Activated CD4-positive, alpha-beta memory T cell treated with anti-CD3 and anti-CD28 coated beads for 36 hours (primary cell): ENCODE measurements at regions not wholly inside any gene's neighbourhood (a gene's known extent, or its start where the extent isn't known, plus 50 kb on each side); places are given as distances from the start of the nearest gene placed in this dataset.
A peak's percentile ranks its signal among the peaks of the same experiment; 100 is the strongest.

Experiments
- CTCF ChIA-PET: fragments of 350-600 bp; sonication (Branson Sonifier 250); formaldehyde crosslinking; loops from one replicate; lab custom pipeline; 2021; ENCODE audit warnings: antibody characterized with exemption, inconsistent platforms; lab: Charles Lee
- POLR2A ChIA-PET: fragments of 350-600 bp; sonication (Branson Sonifier 250); formaldehyde crosslinking; loops from one replicate; lab custom pipeline; 2021; ENCODE audit warnings: antibody characterized with exemption; lab: Charles Lee
- DNase-seq: peaks from one replicate; pipeline ENCODE4 v3.0.0-alpha.2; 2020
- H3K27ac Mint-ChIP-seq: one replicate; pipeline ENCODE4 v1.8.0; 2021; ENCODE audit warnings: mixed read lengths
- H3K27me3 Mint-ChIP-seq: one replicate; pipeline ENCODE4 v1.8.0; 2021; ENCODE audit warnings: mixed read lengths
- H3K36me3 Mint-ChIP-seq: one replicate; pipeline ENCODE4 v1.8.0; 2021; ENCODE audit warnings: mixed read lengths
- H3K4me1 Mint-ChIP-seq: one replicate; pipeline ENCODE4 v1.8.0; 2021; ENCODE audit warnings: low read depth, mixed read lengths
- H3K4me3 Mint-ChIP-seq: one replicate; pipeline ENCODE4 v1.8.0; 2021; ENCODE audit warnings: mild to moderate bottlenecking, mixed read lengths
- H3K9me3 Mint-ChIP-seq: one replicate; pipeline ENCODE4 v1.8.0; 2021; ENCODE audit warnings: mixed read lengths
- intact Hi-C: fragments of 100-400 bp; cut with micrococcal nuclease; formaldehyde crosslinking; loops from one replicate; pipeline ENCODE4 v1.15.1; 2023

GRCh38 chr2:104371087-104371781, 482.7 kb upstream of the POU3F3 start:
- H3K4me3 Mint-ChIP-seq, result no peak overlapping the region
- no peaks in the 10 kb centered on the region for H3K36me3 Mint-ChIP-seq
- POLR2A ChIA-PET, result interaction anchor here (0.9 kb wide), 1 partner anchor 21 kb away, joined by 3 read pairs; no protein-coding TSS in a partner anchor
- H3K27me3 Mint-ChIP-seq, result no peaks in the 10 kb centered on the region
- intact Hi-C loops, result no loop called here
- CTCF ChIA-PET, result no interaction called here
- no peaks in the 10 kb centered on the region for H3K9me3 Mint-ChIP-seq
- no peaks in the 10 kb centered on the region for H3K4me1 Mint-ChIP-seq
- no peak for DNase-seq
- H3K27ac Mint-ChIP-seq, result no peak overlapping the region

- no peak for DNase-seq
- ChIA-PET CTCF (no interaction called here), POLR2A (no interaction called here)
- Mint-ChIP-seq H3K4me1 (no peaks in the 10 kb centered on the region), H3K9me3 (no peaks in the 10 kb centered on the region), H3K4me3 (no peak overlapping the region), H3K27ac (no peak overlapping the region), H3K36me3 (no peaks in the 10 kb centered on the region), H3K27me3 (no peaks in the 10 kb centered on the region)
- intact Hi-C loops, result no loop called here
These were observed 478.7 kb upstream of the POU3F3 start for GRCh38 chr2:104375206-104375605.

GRCh38 chr2:104378853-104379374, 475.0 kb upstream of the POU3F3 start:
- intact Hi-C loops, result no loop called here

GRCh38 chr2:104384961-104385360, 469.0 kb upstream of the POU3F3 start:
- no peak for DNase-seq
- Mint-ChIP-seq H3K9me3 (no peaks in the 10 kb centered on the region), H3K4me1 (no peaks in the 10 kb centered on the region), H3K27ac (no peak overlapping the region), H3K4me3 (no peak overlapping the region), H3K36me3 (no peaks in the 10 kb centered on the region), H3K27me3 (no peaks in the 10 kb centered on the region)
- CTCF ChIA-PET, result no interaction called here
- intact Hi-C loops, result no loop called here
- POLR2A ChIA-PET, result no interaction called here

More at GRCh38 chr2:104378853-104379374, 475.0 kb upstream of the POU3F3 start:
- Mint-ChIP-seq H3K36me3 (no peaks in the 10 kb centered on the region), H3K9me3 (no peaks in the 10 kb centered on the region), H3K27ac (peak overlapping the region; percentile 62), H3K4me1 (no peaks in the 10 kb centered on the region), H3K27me3 (no peaks in the 10 kb centered on the region), H3K4me3 (peak overlapping the region; percentile 35)
- no peak for DNase-seq
- ChIA-PET CTCF (no interaction called here), POLR2A (no interaction called here)

- ChIA-PET POLR2A (no interaction called here), CTCF (no interaction called here)
- no peaks in the 10 kb centered on the region for H3K9me3 Mint-ChIP-seq
- no peaks in the 10 kb centered on the region for H3K4me1 Mint-ChIP-seq
- intact Hi-C loops, result no loop called here
- no peak overlapping the region for H3K27ac Mint-ChIP-seq
- H3K4me3 Mint-ChIP-seq, result no peak overlapping the region
- no peaks in the 10 kb centered on the region for H3K27me3 Mint-ChIP-seq
- no peaks in the 10 kb centered on the region for H3K36me3 Mint-ChIP-seq
- DNase-seq, result no peak
These were observed 468.2 kb upstream of the POU3F3 start for GRCh38 chr2:104385743-104386142.

- CTCF ChIA-PET, result no interaction called here
- Mint-ChIP-seq H3K36me3 (no peaks in the 10 kb centered on the region), H3K4me3 (no peak overlapping the region), H3K9me3 (no peaks in the 10 kb centered on the region), H3K27ac (no peak overlapping the region), H3K4me1 (no peaks in the 10 kb centered on the region), H3K27me3 (no peaks in the 10 kb centered on the region)
- intact Hi-C loops, result no loop called here
- DNase-seq, result no peak
- POLR2A ChIA-PET, result no interaction called here
These were observed 465.6 kb upstream of the POU3F3 start for GRCh38 chr2:104388296-104388695.

GRCh38 chr2:104402825-104403224, 451.1 kb upstream of the POU3F3 start:
- ChIA-PET CTCF (no interaction called here), POLR2A (no interaction called here)
- intact Hi-C loops, result no loop called here
- Mint-ChIP-seq H3K27me3 (no peaks in the 10 kb centered on the region), H3K27ac (no peak overlapping the region), H3K4me3 (no peak overlapping the region), H3K4me1 (no peaks in the 10 kb centered on the region), H3K9me3 (no peaks in the 10 kb centered on the region), H3K36me3 (no peaks in the 10 kb centered on the region)
- no peak for DNase-seq

- DNase-seq, result no peak
- ChIA-PET POLR2A (no interaction called here), CTCF (no interaction called here)
- Mint-ChIP-seq H3K27ac (no peak overlapping the region), H3K4me3 (no peak overlapping the region), H3K4me1 (no peaks in the 10 kb centered on the region), H3K9me3 (no peaks in the 10 kb centered on the region), H3K36me3 (no peaks in the 10 kb centered on the region), H3K27me3 (no peaks in the 10 kb centered on the region)
- intact Hi-C loops, result no loop called here
These were observed 449.4 kb upstream of the POU3F3 start for GRCh38 chr2:104404526-104404925.

- CTCF ChIA-PET, result no interaction called here
- Mint-ChIP-seq H3K4me3 (no peak overlapping the region), H3K27me3 (no peaks in the 10 kb centered on the region), H3K27ac (no peak overlapping the region), H3K36me3 (no peaks in the 10 kb centered on the region), H3K9me3 (no peaks in the 10 kb centered on the region), H3K4me1 (no peaks in the 10 kb centered on the region)
- POLR2A ChIA-PET, result no interaction called here
- intact Hi-C loops, result no loop called here
- no peak for DNase-seq
These were observed 448.3 kb upstream of the POU3F3 start for GRCh38 chr2:104405623-104406022.

GRCh38 chr2:104406261-104406726, 447.6 kb upstream of the POU3F3 start:
- intact Hi-C loops, result no loop called here
- CTCF ChIA-PET, result no interaction called here
- H3K4me1 Mint-ChIP-seq, result no peaks in the 10 kb centered on the region
- H3K9me3 Mint-ChIP-seq, result no peaks in the 10 kb centered on the region
- no peaks in the 10 kb centered on the region for H3K27me3 Mint-ChIP-seq
- H3K27ac Mint-ChIP-seq, result no peak overlapping the region
- POLR2A ChIA-PET, result no interaction called here
- no peak for DNase-seq
- no peaks in the 10 kb centered on the region for H3K36me3 Mint-ChIP-seq
- no peak overlapping the region for H3K4me3 Mint-ChIP-seq

- no peak for DNase-seq
- H3K27ac Mint-ChIP-seq, result no peak overlapping the region
- ChIA-PET POLR2A (no interaction called here), CTCF (no interaction called here)
- intact Hi-C loops, result no loop called here
- no peaks in the 10 kb centered on the region for H3K4me1 Mint-ChIP-seq
- no peaks in the 10 kb centered on the region for H3K36me3 Mint-ChIP-seq
- H3K27me3 Mint-ChIP-seq, result no peaks in the 10 kb centered on the region
- no peaks in the 10 kb centered on the region for H3K9me3 Mint-ChIP-seq
- no peak overlapping the region for H3K4me3 Mint-ChIP-seq
These were observed 446.3 kb upstream of the POU3F3 start for GRCh38 chr2:104407641-104408040.

- intact Hi-C loops, result no loop called here
- Mint-ChIP-seq H3K9me3 (no peaks in the 10 kb centered on the region), H3K4me1 (no peaks in the 10 kb centered on the region), H3K27me3 (no peaks in the 10 kb centered on the region), H3K27ac (no peak overlapping the region), H3K36me3 (no peaks in the 10 kb centered on the region), H3K4me3 (no peak overlapping the region)
- no peak for DNase-seq
- POLR2A ChIA-PET, result no interaction called here
- CTCF ChIA-PET, result no interaction called here
These were observed 445.6 kb upstream of the POU3F3 start for GRCh38 chr2:104408266-104408665.

- no peak for DNase-seq
- H3K27me3 Mint-ChIP-seq, result peaks cover 1% of the 10 kb centered on the region
- no peaks in the 10 kb centered on the region for H3K36me3 Mint-ChIP-seq
- no peak overlapping the region for H3K4me3 Mint-ChIP-seq
- intact Hi-C loops, result loop anchor here (10.0 kb wide), 1 partner anchor 1245 kb away; no protein-coding TSS in a partner anchor
- ChIA-PET POLR2A (no interaction called here), CTCF (no interaction called here)
- no peaks in the 10 kb centered on the region for H3K4me1 Mint-ChIP-seq
- no peak overlapping the region for H3K27ac Mint-ChIP-seq
- H3K9me3 Mint-ChIP-seq, result peaks cover 2% of the 10 kb centered on the region
These were observed 443.8 kb upstream of the POU3F3 start for GRCh38 chr2:104410136-104410535.
